OCI-LY7 (cell line): ENCODE measurements at regions not wholly inside any gene's neighbourhood (a gene's known extent, or its start where the extent isn't known, plus 50 kb on each side); places are given as distances from the start of the nearest gene placed in this dataset.

Source experiments
- BruUV-seq: library from RNA; stranded (reverse); fragments of 400-500 nt; replicated peaks from 2 replicates; lab custom pipeline; 2021; lab: Mats Ljungman, UMichigan
- CTCF ChIA-PET: fragments of 300-600 bp; sonication (Branson Sonifier 250); formaldehyde crosslinking; loops from one replicate; lab custom pipeline; 2022; ENCODE audit warnings: antibody characterized with exemption; ENCODE audit not compliant: unreplicated experiment; lab: Charles Lee
- POLR2A ChIA-PET: fragments of 300-600 bp; sonication (Branson Sonifier 250); formaldehyde crosslinking; loops from one replicate; lab custom pipeline; 2022; ENCODE audit warnings: antibody characterized with exemption; lab: Charles Lee
- DNase-seq: peaks from one replicate; pipeline ENCODE4 v3.0.0-alpha.2; 2015; ENCODE audit warnings: low spot score
- H2AFZ ChIP-seq: fragments of 200-600 bp; sonication (generic), shearing (Covaris generic); 2 replicates; pipeline ENCODE4 v1.6.1; 2014; ENCODE audit warnings: mild to moderate bottlenecking, antibody characterized with exemption, low read length, moderate library complexity
- H3K27ac ChIP-seq: fragments of 200-600 bp; sonication (generic); 2 replicates; pipeline ENCODE4 v1.5.1; 2014; ENCODE audit warnings: mixed run types, low read depth, mild to moderate bottlenecking, moderate library complexity, low read length, inconsistent platforms; ENCODE audit not compliant: poor library complexity, severe bottlenecking
- H3K36me3 ChIP-seq: fragments of 200-600 bp; sonication (generic); 2 replicates; pipeline ENCODE4 v1.6.1; 2014; ENCODE audit warnings: mild to moderate bottlenecking, antibody characterized with exemption, low read length, moderate library complexity, mixed read lengths; ENCODE audit not compliant: insufficient read depth
- H3K4me1 ChIP-seq: fragments of 200-600 bp; sonication (generic); 2 replicates; pipeline ENCODE4 v1.5.1; 2014; ENCODE audit warnings: mild to moderate bottlenecking, low read length; ENCODE audit not compliant: insufficient read depth, poor library complexity, severe bottlenecking
- H3K4me2 ChIP-seq: fragments of 200-600 bp; sonication (generic); 2 replicates; pipeline ENCODE4 v1.6.1; 2014; ENCODE audit warnings: mild to moderate bottlenecking, low read length
- H3K4me3 ChIP-seq: fragments of 200-600 bp; sonication (generic); 2 replicates; pipeline ENCODE4 v1.5.1; 2014; ENCODE audit warnings: mild to moderate bottlenecking, low read depth, low read length; ENCODE audit not compliant: poor library complexity, severe bottlenecking
- H3K79me2 ChIP-seq: fragments of 200-600 bp; sonication (generic); 2 replicates; pipeline ENCODE4 v1.6.1; 2016; ENCODE audit warnings: low read depth, mild to moderate bottlenecking, low read length, moderate library complexity, mixed read lengths; ENCODE audit not compliant: insufficient read depth
- H3K9me2 ChIP-seq: fragments of 200-600 bp; sonication (generic); 2 replicates; pipeline ENCODE4 v1.6.1; 2016; ENCODE audit warnings: mild to moderate bottlenecking, low read length, mixed read lengths; ENCODE audit not compliant: insufficient read depth
- H3K9me3 ChIP-seq: fragments of 200-600 bp; sonication (generic); 2 replicates; pipeline ENCODE4 v1.6.1; 2014; ENCODE audit warnings: mild to moderate bottlenecking, mixed run types, low read length, mixed read lengths
- H4K20me1 ChIP-seq: fragments of 200-600 bp; sonication (generic); 2 replicates; pipeline ENCODE4 v1.6.1; 2014; ENCODE audit warnings: mild to moderate bottlenecking, antibody characterized with exemption, low read length, moderate library complexity, mixed read lengths; ENCODE audit not compliant: insufficient read depth
- EZH2phosphoT487 ChIP-seq: fragments of 200-600 bp; sonication (generic); IDR thresholded peaks from 2 replicates; pipeline ENCODE4 v1.6.1; 2018; ENCODE audit warnings: low read depth, borderline replicate concordance, mild to moderate bottlenecking, mixed run types, antibody characterized with exemption, low read length, moderate library complexity, mixed read lengths
- intact Hi-C: fragments of 100-400 bp; cut with micrococcal nuclease; formaldehyde crosslinking; loops from one replicate; pipeline ENCODE4 v1.10.0; 2022; ENCODE audit not compliant: unreplicated experiment
- TF ChIP-seq, protein P1 (sequence below): fragments of 200-600 bp; sonication (generic); conservative IDR thresholded peaks from 2 replicates; pipeline ENCODE4 v1.5.1; 2014; ENCODE audit warnings: mild to moderate bottlenecking, antibody characterized with exemption, low read length, moderate library complexity, mixed read lengths

DNA sequence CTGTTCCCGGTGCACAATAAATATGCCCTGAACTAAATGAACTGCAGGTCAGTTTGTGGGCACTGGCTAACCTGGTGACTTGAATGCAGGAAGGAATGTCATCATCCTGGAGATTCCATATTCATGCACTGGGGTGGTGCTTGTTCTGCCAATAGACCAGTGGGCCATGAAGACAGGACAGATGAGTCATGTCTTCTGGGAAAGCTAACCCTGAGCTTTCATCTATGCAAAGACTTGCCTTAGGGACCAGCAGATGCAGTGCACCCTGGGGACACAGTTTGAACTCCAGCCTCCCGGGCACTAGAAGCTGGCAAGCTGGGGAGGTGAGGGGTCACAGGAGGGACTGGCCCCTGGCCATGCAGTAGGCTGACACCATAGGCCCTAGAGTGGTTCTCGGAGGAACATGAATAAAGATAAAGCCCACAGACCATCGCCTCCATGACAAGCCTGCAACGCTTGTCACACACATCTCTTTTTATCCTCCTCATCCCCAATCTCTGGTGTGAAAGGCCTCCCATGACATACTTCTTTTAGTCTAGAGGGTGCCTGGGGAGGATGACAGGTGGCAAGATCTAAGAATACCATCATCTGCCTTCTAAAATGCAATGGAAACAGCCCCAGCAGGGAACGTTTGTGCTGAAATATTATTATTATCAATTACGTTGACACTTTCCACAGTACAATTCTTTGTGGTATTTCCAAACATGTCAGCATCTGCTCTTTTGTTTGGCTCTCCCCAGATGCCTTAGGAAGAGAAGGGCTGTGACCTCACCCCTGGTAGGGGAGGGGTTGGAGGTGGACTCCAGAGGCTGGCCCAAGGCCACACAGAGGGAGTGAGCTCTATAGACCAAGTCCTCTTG, 267.4 kb upstream of the RAB6C start:
- ChIA-PET POLR2A (no interaction called here), CTCF (no interaction called here)
- Histone ChIP-seq H3K27ac (no peak overlapping the region), H3K4me1 (no peaks in the 10 kb centered on the region), H3K4me3 (no peak overlapping the region), H3K9me3 (no peaks in the 10 kb centered on the region), H2AFZ (no peak overlapping the region), H4K20me1 (no peaks in the 10 kb centered on the region), H3K9me2 (no peaks in the 10 kb centered on the region), H3K36me3 (no peaks in the 10 kb centered on the region), H3K4me2 (no peak overlapping the region), H3K79me2 (no peaks in the 10 kb centered on the region)
- TF ChIP-seq EZH2phosphoT487: no peak
- TF ChIP-seq, protein P1, sequence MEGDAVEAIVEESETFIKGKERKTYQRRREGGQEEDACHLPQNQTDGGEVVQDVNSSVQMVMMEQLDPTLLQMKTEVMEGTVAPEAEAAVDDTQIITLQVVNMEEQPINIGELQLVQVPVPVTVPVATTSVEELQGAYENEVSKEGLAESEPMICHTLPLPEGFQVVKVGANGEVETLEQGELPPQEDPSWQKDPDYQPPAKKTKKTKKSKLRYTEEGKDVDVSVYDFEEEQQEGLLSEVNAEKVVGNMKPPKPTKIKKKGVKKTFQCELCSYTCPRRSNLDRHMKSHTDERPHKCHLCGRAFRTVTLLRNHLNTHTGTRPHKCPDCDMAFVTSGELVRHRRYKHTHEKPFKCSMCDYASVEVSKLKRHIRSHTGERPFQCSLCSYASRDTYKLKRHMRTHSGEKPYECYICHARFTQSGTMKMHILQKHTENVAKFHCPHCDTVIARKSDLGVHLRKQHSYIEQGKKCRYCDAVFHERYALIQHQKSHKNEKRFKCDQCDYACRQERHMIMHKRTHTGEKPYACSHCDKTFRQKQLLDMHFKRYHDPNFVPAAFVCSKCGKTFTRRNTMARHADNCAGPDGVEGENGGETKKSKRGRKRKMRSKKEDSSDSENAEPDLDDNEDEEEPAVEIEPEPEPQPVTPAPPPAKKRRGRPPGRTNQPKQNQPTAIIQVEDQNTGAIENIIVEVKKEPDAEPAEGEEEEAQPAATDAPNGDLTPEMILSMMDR: no peak
- BruUV-seq: no TSS peak
- intact Hi-C loops: no loop called here
- no peak for DNase-seq

DNA sequence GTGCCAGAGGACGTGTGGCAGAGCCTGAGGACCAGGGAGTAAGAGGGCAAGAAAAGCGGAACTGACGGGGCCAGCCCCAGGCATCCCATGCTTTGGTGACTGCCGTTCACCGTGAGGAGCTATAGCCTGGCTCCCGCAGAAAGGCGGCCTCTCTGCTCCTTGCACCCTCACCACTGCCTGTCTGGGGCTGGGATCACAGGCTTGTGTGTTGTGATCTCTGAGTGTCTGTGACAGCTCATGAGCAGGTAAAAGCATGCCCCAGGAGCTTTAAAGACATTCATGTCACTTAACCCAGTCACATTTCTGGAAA, 266.8 kb upstream of the RAB6C start:
- Histone ChIP-seq H3K27ac (no peak overlapping the region), H3K79me2 (no peaks in the 10 kb centered on the region), H3K36me3 (no peaks in the 10 kb centered on the region), H4K20me1 (no peaks in the 10 kb centered on the region), H3K9me2 (no peaks in the 10 kb centered on the region), H3K9me3 (no peaks in the 10 kb centered on the region), H3K4me3 (no peak overlapping the region), H2AFZ (no peak overlapping the region), H3K4me2 (no peak overlapping the region), H3K4me1 (no peaks in the 10 kb centered on the region)
- TF ChIP-seq, protein P1: no peak
- no peak for TF ChIP-seq EZH2phosphoT487
- BruUV-seq: no TSS peak
- ChIA-PET POLR2A (no interaction called here), CTCF (no interaction called here)
- intact Hi-C loops: no loop called here
- DNase-seq: no peak

DNA sequence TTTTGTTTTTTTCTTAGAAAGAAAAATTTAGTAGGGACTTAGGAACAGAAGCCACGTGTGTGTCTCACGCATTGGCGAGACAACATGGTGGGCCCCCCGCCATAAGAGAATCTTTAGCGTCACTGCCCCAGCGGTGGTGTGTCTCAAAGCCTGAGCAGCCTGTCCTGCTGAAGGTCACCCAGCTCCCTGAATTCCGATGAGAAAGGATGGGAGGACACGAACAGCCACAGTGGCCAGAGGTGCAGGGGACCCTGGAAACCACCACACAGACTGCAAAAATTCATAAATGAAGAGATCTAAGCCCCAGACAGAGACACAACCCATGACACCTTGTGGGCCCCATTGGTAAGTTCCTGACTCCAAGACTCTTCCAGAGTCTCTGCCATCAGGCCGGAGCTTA, 266.1 kb upstream of the RAB6C start:
- Histone ChIP-seq H3K4me3 (no peak overlapping the region), H3K27ac (no peak overlapping the region), H3K9me3 (no peaks in the 10 kb centered on the region), H3K4me1 (no peaks in the 10 kb centered on the region), H2AFZ (no peak overlapping the region), H3K36me3 (no peaks in the 10 kb centered on the region), H3K79me2 (no peaks in the 10 kb centered on the region), H3K4me2 (no peak overlapping the region), H4K20me1 (no peaks in the 10 kb centered on the region), H3K9me2 (no peaks in the 10 kb centered on the region)
- DNase-seq: no peak
- ChIA-PET CTCF (no interaction called here), POLR2A (no interaction called here)
- BruUV-seq: no TSS peak
- intact Hi-C loops: no loop called here
- TF ChIP-seq, protein P1: no peak
- no peak for TF ChIP-seq EZH2phosphoT487
